ENCODE measurements at regions not wholly inside any gene's neighbourhood (a gene's known extent, or its start where the extent isn't known, plus 50 kb on each side); places are given as distances from the start of the nearest gene placed in this dataset.

DNA sequence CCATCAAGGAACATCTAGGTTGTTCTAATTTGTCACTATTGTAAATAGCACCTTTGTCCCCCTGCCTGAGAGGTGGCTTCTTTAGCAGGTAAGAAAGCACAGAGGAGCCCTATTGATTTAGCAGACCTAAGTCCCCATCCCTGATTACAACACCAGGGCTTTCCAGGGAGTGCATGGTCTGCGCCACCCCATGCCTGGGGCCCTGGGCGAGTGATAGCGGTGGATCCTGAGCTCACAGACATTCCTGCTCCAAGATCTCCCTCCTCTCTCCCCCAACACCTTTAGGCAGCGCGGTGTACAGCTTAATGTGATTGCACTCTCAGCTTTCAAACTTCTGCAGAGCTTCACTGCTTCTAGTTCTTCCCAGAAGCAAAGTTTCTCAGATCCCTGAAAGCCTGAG lies 67.4 kb upstream of the WWC1 start:
- intact Hi-C loops (cut with DNase I), result loop anchor here in 1 of 2 donors (10.0 kb wide), 1 partner anchor 109 kb away; no protein-coding TSS in a partner anchor
- Histone ChIP-seq H3K27ac (no peak overlapping the region), H3K27me3 (no peaks in the 10 kb centered on the region), H3K9me3 (no peaks in the 10 kb centered on the region), H3K4me3 (no peak overlapping the region), H3K4me1 (no peaks in the 10 kb centered on the region), H3K36me3 (no peaks in the 10 kb centered on the region)
- TF ChIP-seq POLR2A (IDR thresholded peaks at IDR 0.05) (no peak), CTCF (IDR thresholded peaks at IDR 0.05) (no peak)
- DNase-seq (no peak), ATAC-seq (no peak)
- 89% methylated on average over 4 of the region's 5 CpGs for WGBS (ENCODE audit: insufficient coverage, low coverage, low lambda C conversion rate, missing lambda C conversion rate)

- no peak overlapping the region for H3K27ac ChIP-seq
- no peaks in the 10 kb centered on the region for H3K9me3 ChIP-seq
- no peaks in the 10 kb centered on the region for H3K4me1 ChIP-seq
- no peak for DNase-seq
- ATAC-seq, result no peak
- TF ChIP-seq CTCF (IDR thresholded peaks at IDR 0.05), result no peak
- no peak for TF ChIP-seq POLR2A (IDR thresholded peaks at IDR 0.05)
- 91% methylated on average over 8 of the region's 10 CpGs for WGBS (ENCODE audit: insufficient coverage, low coverage, low lambda C conversion rate, missing lambda C conversion rate)
- intact Hi-C loops (cut with DNase I), result loop anchor here in 1 of 2 donors (10.0 kb wide), 1 partner anchor 111 kb away; no protein-coding TSS in a partner anchor
- H3K36me3 ChIP-seq, result no peaks in the 10 kb centered on the region
- no peaks in the 10 kb centered on the region for H3K27me3 ChIP-seq
- H3K4me3 ChIP-seq, result no peak overlapping the region
Measured at GRCh38 chr5:168226012-168226411, 65.4 kb upstream of the WWC1 start.

GRCh38 chr5:168227001-168227400 lies 64.4 kb upstream of the WWC1 start:
- H3K27me3 ChIP-seq, result no peaks in the 10 kb centered on the region
- no peak overlapping the region for H3K4me3 ChIP-seq
- WGBS (ENCODE audit: insufficient coverage, low coverage, low lambda C conversion rate, missing lambda C conversion rate), result 52% methylated on average over 8 of the region's 8 CpGs
- H3K36me3 ChIP-seq, result no peaks in the 10 kb centered on the region
- no peak overlapping the region for H3K27ac ChIP-seq
- H3K9me3 ChIP-seq, result no peaks in the 10 kb centered on the region
- H3K4me1 ChIP-seq, result no peaks in the 10 kb centered on the region
- DNase-seq (peak in 1 of 3 donors; percentile 28), ATAC-seq (peak; percentile 58 to 84 (median 72))
- TF ChIP-seq CTCF (IDR thresholded peaks at IDR 0.05) (no peak), POLR2A (IDR thresholded peaks at IDR 0.05) (no peak)
- intact Hi-C loops (cut with DNase I), result loop anchor here in 1 of 2 donors (10.0 kb wide), 1 partner anchor 112 kb away; no protein-coding TSS in a partner anchor

DNA sequence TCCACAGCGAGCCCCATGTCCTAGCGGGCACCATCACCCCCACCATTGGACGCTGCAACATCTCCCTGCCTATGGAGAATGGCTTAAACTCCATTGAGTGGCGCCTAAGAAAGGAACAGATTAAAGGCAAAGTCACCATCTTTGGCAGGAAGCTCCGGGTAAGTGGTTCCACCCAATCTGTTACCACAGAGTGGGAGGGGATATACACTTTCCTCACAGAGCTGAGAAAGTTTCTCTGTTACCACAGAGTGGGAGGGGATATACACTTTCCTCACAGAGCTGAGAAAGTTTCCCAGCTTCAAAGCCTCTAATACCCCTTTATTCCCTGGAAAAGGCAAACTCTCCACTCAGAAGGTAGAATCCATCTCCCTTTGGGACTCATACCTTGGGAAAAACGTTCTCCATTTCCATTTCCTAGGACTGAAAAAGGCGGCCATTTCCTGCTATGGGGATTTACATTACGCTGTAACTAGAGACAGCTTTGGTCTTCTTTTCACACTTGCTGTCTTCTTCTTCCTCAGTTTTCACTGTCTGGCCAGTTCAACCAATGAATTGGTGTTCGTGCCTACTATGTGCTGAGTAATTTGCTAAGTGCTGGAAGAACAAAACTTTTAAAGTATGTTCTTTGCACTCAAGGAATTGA lies 63.4 kb upstream of the WWC1 start:
- ATAC-seq (peak in 1 of 4 donors; percentile 42), DNase-seq (no peak)
- intact Hi-C loops (cut with DNase I), result loop anchor here in 1 of 2 donors (10.0 kb wide), 1 partner anchor 113 kb away; no protein-coding TSS in a partner anchor
- Histone ChIP-seq H3K27me3 (no peaks in the 10 kb centered on the region), H3K9me3 (no peaks in the 10 kb centered on the region), H3K4me1 (no peaks in the 10 kb centered on the region), H3K27ac (no peak overlapping the region), H3K4me3 (no peak overlapping the region), H3K36me3 (no peaks in the 10 kb centered on the region)
- 63% methylated on average over 9 of the region's 9 CpGs for WGBS (ENCODE audit: insufficient coverage, low coverage, low lambda C conversion rate, missing lambda C conversion rate)
- TF ChIP-seq POLR2A (IDR thresholded peaks at IDR 0.05) (no peak), CTCF (IDR thresholded peaks at IDR 0.05) (no peak)
